AG04450 (cell line): ENCODE measurements at regions not wholly inside any gene's neighbourhood (a gene's known extent, or its start where the extent isn't known, plus 50 kb on each side); places are given as distances from the start of the nearest gene placed in this dataset.

Experiments used
- CTCF ChIA-PET: fragments of 300-600, 350-600 bp; formaldehyde crosslinking; extraction: SDS; loops from one replicate; lab custom pipeline; 2022; ENCODE audit warnings: antibody characterized with exemption, inconsistent platforms; lab: Charles Lee
- POLR2A ChIA-PET: fragments of 350-600 bp; formaldehyde crosslinking; extraction: SDS; loops from one replicate; lab custom pipeline; 2021; ENCODE audit warnings: antibody characterized with exemption, inconsistent platforms; lab: Yijun Ruan, JAX
- DNase-seq: peaks from one replicate; pipeline ENCODE4 v3.0.0-alpha.2; 2011; ENCODE audit warnings: low read depth, low spot score
- H3K27ac ChIP-seq: one replicate; pipeline ENCODE4 v1.5.1; 2012; ENCODE audit warnings: low read depth, low read length, control low read depth
- H3K27me3 ChIP-seq: one replicate; pipeline ENCODE4 v1.6.0; 2012; ENCODE audit warnings: low read length; ENCODE audit not compliant: control insufficient read depth, insufficient read depth
- H3K4me3 ChIP-seq: 2 replicates; pipeline ENCODE4 v1.5.1; 2011; ENCODE audit warnings: mild to moderate bottlenecking, low read depth, low read length, control low read depth
- H3K9me3 ChIP-seq: 2 replicates; pipeline ENCODE4 v1.5.1; 2012; ENCODE audit warnings: low read length; ENCODE audit not compliant: control insufficient read depth, insufficient read depth
- TF ChIP-seq, protein P1 (sequence below): IDR thresholded peaks from 2 replicates; pipeline ENCODE4 v1.5.1; 2011; ENCODE audit warnings: low read depth, low read length, control low read depth, inconsistent platforms

DNA sequence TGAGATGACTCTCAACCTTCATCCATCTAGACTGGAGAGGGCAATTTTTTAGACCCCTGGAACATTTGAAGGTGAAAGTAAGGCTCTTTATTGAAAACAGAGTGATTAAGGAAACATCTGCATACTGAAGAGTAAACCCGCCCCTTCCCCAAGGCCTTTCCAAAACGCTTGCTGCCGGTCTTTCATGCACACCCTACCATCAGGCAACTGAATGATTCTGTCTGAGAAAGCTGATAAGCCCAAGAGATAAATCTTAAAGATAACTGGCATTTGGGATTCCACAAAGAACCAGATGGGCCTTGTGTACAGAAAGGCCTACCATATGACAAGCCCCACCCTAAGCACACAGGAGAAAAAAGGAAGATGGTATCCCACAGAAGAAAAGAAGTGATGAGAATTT lies 54.4 kb upstream of the PIK3R1 start:
- no peaks in the 10 kb centered on the region for H3K9me3 ChIP-seq
- no peak overlapping the region for H3K27ac ChIP-seq
- TF ChIP-seq, protein P1, sequence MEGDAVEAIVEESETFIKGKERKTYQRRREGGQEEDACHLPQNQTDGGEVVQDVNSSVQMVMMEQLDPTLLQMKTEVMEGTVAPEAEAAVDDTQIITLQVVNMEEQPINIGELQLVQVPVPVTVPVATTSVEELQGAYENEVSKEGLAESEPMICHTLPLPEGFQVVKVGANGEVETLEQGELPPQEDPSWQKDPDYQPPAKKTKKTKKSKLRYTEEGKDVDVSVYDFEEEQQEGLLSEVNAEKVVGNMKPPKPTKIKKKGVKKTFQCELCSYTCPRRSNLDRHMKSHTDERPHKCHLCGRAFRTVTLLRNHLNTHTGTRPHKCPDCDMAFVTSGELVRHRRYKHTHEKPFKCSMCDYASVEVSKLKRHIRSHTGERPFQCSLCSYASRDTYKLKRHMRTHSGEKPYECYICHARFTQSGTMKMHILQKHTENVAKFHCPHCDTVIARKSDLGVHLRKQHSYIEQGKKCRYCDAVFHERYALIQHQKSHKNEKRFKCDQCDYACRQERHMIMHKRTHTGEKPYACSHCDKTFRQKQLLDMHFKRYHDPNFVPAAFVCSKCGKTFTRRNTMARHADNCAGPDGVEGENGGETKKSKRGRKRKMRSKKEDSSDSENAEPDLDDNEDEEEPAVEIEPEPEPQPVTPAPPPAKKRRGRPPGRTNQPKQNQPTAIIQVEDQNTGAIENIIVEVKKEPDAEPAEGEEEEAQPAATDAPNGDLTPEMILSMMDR, result no peak
- no peaks in the 10 kb centered on the region for H3K27me3 ChIP-seq
- CTCF ChIA-PET, result interaction anchor here (0.6 kb wide), 1 partner anchor 318 kb away, joined by 3 read pairs; no protein-coding TSS in a partner anchor
- POLR2A ChIA-PET, result no interaction called here
- no peak overlapping the region for H3K4me3 ChIP-seq
- no peak for DNase-seq

DNA sequence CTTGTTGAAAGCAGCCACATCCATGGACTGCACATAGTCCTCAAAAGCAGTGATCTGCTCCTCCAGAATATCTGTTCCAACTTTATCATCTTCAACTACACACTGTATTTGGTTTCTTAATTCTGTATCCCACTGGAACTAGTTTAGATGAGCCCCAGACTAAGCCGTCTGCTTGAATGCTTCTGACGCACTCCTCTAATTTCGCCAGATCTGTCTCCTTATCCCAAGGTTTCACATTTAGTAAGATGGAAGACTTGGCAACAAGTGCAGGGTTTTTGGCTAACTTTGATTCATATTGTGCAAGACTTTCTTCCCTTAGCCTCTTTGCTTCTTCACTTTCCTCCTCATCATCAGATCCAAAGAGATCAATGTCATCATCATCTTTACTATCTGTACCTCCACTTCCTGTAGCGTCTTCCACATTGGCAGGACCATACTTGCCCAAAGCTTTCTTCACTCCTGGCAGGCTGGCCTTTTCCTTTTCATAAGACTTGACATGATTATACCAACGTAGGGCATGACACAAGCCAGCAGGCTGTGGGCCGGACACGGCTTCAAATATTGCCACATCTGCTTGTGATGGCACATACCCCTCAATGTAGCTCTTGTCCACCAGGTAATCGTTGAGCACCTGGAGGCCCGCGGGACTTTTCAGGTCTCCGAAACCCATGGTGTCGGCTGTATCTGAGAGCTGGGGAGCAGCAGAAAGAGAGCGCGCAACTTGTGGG lies 56.2 kb upstream of the PIK3R1 start:
- Histone ChIP-seq H3K27ac (no peak overlapping the region), H3K9me3 (no peaks in the 10 kb centered on the region), H3K27me3 (no peaks in the 10 kb centered on the region), H3K4me3 (no peak overlapping the region)
- DNase-seq, result no peak
- TF ChIP-seq, protein P1, result no peak
- CTCF ChIA-PET, result interaction anchor here (0.8 kb wide), 1 partner anchor 10 kb away, joined by 3 read pairs; no protein-coding TSS in a partner anchor
- POLR2A ChIA-PET, result no interaction called here

DNA sequence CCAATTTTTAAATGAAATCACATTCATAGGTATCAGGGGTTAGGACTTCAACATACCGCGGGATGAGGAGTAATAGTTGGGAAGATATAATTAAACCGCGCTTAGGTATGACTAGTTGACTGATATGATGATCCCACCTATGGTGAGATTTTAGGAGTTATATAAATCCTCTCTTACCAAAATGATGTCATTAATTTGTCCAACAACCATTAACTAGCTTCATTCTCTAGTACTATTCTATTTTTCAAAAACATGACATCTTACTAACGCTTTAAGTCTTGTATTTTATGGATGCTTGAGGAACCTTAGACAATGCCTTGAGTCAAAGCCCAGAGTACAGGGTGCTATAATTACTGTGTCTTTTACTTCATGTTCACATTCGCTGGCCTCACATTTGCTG lies 59.6 kb upstream of the PIK3R1 start:
- ChIA-PET POLR2A (no interaction called here), CTCF (no interaction called here)
- no peaks in the 10 kb centered on the region for H3K27me3 ChIP-seq
- H3K4me3 ChIP-seq, result no peak overlapping the region
- no peak overlapping the region for H3K27ac ChIP-seq
- DNase-seq, result no peak
- TF ChIP-seq, protein P1, result no peak
- no peaks in the 10 kb centered on the region for H3K9me3 ChIP-seq

DNA sequence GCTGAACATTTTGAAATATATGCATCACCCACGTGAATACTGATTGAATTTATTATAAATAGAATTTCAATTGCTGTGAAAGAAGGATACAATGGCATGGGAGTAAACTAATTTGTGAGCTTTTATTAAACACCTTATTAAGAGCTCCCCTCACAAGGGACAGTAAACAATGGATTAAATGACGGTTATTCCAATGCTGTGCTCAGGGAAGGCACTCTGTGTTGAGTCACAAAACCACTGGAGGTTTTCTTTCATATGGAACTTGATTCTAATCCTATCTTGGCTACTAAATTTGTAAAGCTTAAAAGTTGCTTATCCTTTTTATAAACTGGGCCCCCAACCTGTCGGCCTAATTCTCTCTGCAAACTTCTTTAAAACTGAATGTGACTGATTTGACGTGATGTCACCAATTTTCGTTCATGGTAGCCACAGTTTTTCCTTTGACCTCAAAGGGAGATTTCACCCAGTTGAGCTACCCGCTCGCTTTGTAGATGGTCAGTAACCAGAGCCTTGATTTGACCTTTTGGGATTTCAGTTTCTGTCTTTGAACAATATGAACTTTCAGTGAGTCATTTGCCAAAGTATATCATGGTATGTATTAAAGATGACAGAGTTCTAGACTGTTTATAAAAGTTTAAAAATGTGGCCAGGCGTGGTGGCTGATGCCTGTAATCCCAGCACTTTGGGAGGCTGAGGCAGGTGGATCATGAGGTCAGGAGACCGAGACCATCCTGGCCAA lies 61.3 kb upstream of the PIK3R1 start:
- ChIA-PET CTCF (no interaction called here), POLR2A (no interaction called here)
- Histone ChIP-seq H3K27me3 (no peaks in the 10 kb centered on the region), H3K4me3 (no peak overlapping the region), H3K27ac (no peak overlapping the region), H3K9me3 (no peaks in the 10 kb centered on the region)
- DNase-seq, result no peak
- TF ChIP-seq, protein P1, result no peak

DNA sequence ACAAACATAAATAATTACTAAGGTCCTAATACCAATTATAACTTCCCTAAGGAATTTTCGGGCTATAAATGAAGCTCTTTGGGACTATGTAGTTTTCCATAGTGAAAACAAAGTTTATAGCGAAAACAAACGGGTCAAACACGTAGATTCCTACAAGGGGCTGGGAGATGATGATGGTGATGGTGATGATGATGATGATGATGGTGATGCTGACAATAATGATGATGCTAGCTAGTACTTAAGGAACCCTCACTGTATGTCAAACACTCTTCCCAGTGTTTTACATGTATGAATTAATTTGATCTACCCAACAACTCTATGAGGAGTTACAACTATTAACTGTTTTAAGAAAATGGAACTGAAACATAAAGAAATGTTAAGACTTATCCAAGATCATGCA lies 63.7 kb upstream of the PIK3R1 start:
- Histone ChIP-seq H3K9me3 (no peaks in the 10 kb centered on the region), H3K27me3 (no peaks in the 10 kb centered on the region), H3K4me3 (no peak overlapping the region), H3K27ac (no peak overlapping the region)
- POLR2A ChIA-PET, result no interaction called here
- CTCF ChIA-PET, result interaction anchor here (0.9 kb wide), 1 partner anchor 905 kb away, joined by 5 read pairs; no protein-coding TSS in a partner anchor
- TF ChIP-seq, protein P1, result no peak
- no peak for DNase-seq
